ENCODE measurements at regions not wholly inside any gene's neighbourhood (a gene's known extent, or its start where the extent isn't known, plus 50 kb on each side); places are given as distances from the start of the nearest gene placed in this dataset.
"Not testable (repeated sequence)": the region's sequence is repeated elsewhere in the genome, so short reads cannot be mapped to it uniquely, and the experiment has no call there.

DNA sequence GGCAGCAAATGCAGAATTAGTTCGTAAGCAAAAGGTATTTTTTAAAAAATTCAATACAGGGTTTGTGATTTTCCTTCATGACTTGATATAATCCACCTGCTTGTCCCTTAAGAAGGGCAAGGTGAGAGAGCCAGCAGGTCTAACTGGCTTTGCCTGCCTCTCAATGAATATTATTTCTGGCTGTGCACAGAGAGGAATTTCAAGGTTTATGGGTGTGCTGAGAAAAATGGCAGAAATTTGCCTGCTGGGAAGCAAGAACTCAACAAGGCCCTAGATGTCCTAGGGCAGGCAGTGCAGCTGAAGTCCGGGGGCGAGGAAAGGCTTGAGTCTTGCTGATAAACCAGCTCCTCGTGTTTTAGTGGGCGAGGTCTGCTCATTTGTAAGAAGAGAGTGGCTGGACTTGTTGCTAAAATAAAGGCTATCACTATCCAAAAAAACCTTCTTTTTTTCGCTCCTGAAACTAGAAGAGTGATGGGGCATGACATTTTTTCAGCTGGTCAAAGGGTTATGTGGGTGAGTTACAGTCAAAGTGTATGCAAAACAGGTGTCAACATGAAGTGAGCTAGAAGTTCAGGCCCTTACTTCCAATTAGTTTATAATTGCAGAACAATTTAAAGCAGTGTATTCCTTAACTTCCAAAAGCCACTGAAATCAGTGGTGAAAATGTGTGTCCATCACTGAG is 385.8 kb upstream of the KLF6 start:
- H3K9me3 ChIP-seq (ENCODE audit: control insufficient read depth, low read length), result no peaks in the 10 kb centered on the region

GRCh38 chr10:4170181-4170580 is 385.2 kb upstream of the KLF6 start:
- Histone ChIP-seq H3K27me3 (ENCODE audit: control insufficient read depth, insufficient read depth) (no peaks in the 10 kb centered on the region), H3K27ac (ENCODE audit: low read length) (no peak overlapping the region), H3K4me3 (ENCODE audit: low read length) (no peak overlapping the region), H3K9me3 (ENCODE audit: control insufficient read depth, low read length) (no peaks in the 10 kb centered on the region), H3K4me1 (ENCODE audit: control insufficient read depth, insufficient read depth, low read length) (no peaks in the 10 kb centered on the region)
- intact Hi-C loops (cut with DNase I), result no loop called here
- WGBS, result 98% methylated on average over 2 of the region's 2 CpGs
- no peak for DNase-seq
- ATAC-seq, result no peak

More for the DNA sequence above, 385.8 kb upstream of the KLF6 start:
- 87% methylated on average over 6 of the region's 6 CpGs for WGBS
- DNase-seq, result no peak
- no peaks in the 10 kb centered on the region for H3K27me3 ChIP-seq (ENCODE audit: control insufficient read depth, insufficient read depth)
- ATAC-seq, result no peak
- no peak overlapping the region for H3K27ac ChIP-seq (ENCODE audit: low read length)
- intact Hi-C loops (cut with DNase I), result no loop called here
- H3K4me3 ChIP-seq (ENCODE audit: low read length), result no peak overlapping the region
- no peaks in the 10 kb centered on the region for H3K4me1 ChIP-seq (ENCODE audit: control insufficient read depth, insufficient read depth, low read length)

DNA sequence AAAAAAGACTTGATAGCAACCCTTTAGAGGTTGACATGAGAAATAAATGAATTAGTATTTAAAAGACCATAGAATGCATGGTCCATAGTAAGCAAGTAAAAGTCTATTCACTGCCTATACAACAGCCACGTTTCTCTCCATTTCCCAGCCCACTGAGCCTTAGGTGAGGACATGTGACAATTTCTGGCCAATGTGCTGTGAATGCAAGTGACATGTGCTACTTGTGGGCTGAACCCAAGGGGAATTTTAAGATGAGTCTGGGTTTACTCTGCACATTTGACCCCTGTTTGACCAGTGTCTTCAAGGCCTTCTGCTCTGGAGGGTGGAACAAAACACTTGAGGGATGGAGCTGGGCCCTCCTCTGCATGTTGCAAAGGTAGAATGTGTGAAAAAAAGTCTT is 384.4 kb upstream of the KLF6 start:
- no peaks in the 10 kb centered on the region for H3K4me1 ChIP-seq (ENCODE audit: control insufficient read depth, insufficient read depth, low read length)
- intact Hi-C loops (cut with DNase I), result no loop called here
- no peak for DNase-seq
- no peak overlapping the region for H3K4me3 ChIP-seq (ENCODE audit: low read length)
- H3K27me3 ChIP-seq (ENCODE audit: control insufficient read depth, insufficient read depth), result no peaks in the 10 kb centered on the region
- H3K27ac ChIP-seq (ENCODE audit: low read length), result no peak overlapping the region
- H3K9me3 ChIP-seq (ENCODE audit: control insufficient read depth, low read length), result no peaks in the 10 kb centered on the region
- 98% methylated on average over 1 of the region's 1 CpG for WGBS
- ATAC-seq, result no peak

GRCh38 chr10:4167216-4167615 is 382.2 kb upstream of the KLF6 start:
- no peak overlapping the region for H3K4me3 ChIP-seq (ENCODE audit: low read length)
- H3K27me3 ChIP-seq (ENCODE audit: control insufficient read depth, insufficient read depth), result no peaks in the 10 kb centered on the region
- intact Hi-C loops (cut with DNase I), result no loop called here
- WGBS, result 89% methylated on average over 8 of the region's 8 CpGs
- no peak overlapping the region for H3K27ac ChIP-seq (ENCODE audit: low read length)
- no peaks in the 10 kb centered on the region for H3K4me1 ChIP-seq (ENCODE audit: control insufficient read depth, insufficient read depth, low read length)
- no peak for ATAC-seq
- no peaks in the 10 kb centered on the region for H3K9me3 ChIP-seq (ENCODE audit: control insufficient read depth, low read length)
- peak in 1 of 3 donors; percentile 43 for DNase-seq

- H3K4me3 ChIP-seq (ENCODE audit: low read length), result no peak overlapping the region
- H3K4me1 ChIP-seq (ENCODE audit: control insufficient read depth, insufficient read depth, low read length), result no peaks in the 10 kb centered on the region
- H3K27me3 ChIP-seq (ENCODE audit: control insufficient read depth, insufficient read depth), result no peaks in the 10 kb centered on the region
- intact Hi-C loops (cut with DNase I), result no loop called here
- no peak for ATAC-seq
- no peak for DNase-seq
- 86% methylated on average over 7 of the region's 7 CpGs for WGBS
- H3K27ac ChIP-seq (ENCODE audit: low read length), result no peak overlapping the region
- H3K9me3 ChIP-seq (ENCODE audit: control insufficient read depth, low read length), result no peaks in the 10 kb centered on the region
Observed at GRCh38 chr10:4162571-4163286, 377.7 kb upstream of the KLF6 start.

GRCh38 chr10:4159173-4159572 is 374.2 kb upstream of the KLF6 start:
- intact Hi-C loops (cut with DNase I), result no loop called here
- no peak overlapping the region for H3K4me3 ChIP-seq (ENCODE audit: low read length)
- WGBS, result 96% methylated on average over 6 of the region's 6 CpGs

GRCh38 chr10:4154191-4154715 is 369.2 kb upstream of the KLF6 start:
- Histone ChIP-seq H3K4me3 (ENCODE audit: low read length) (no peak overlapping the region), H3K4me1 (ENCODE audit: control insufficient read depth, insufficient read depth, low read length) (peaks cover 1% of the 10 kb centered on the region), H3K27ac (ENCODE audit: low read length) (no peak overlapping the region), H3K9me3 (ENCODE audit: control insufficient read depth, low read length) (no peaks in the 10 kb centered on the region), H3K27me3 (ENCODE audit: control insufficient read depth, insufficient read depth) (no peaks in the 10 kb centered on the region)
- intact Hi-C loops (cut with DNase I), result no loop called here
- ATAC-seq (no peak), DNase-seq (no peak)
- 70% methylated on average over 4 of the region's 4 CpGs for WGBS

More at GRCh38 chr10:4159173-4159572, 374.2 kb upstream of the KLF6 start:
- Histone ChIP-seq H3K27me3 (ENCODE audit: control insufficient read depth, insufficient read depth) (no peaks in the 10 kb centered on the region), H3K4me1 (ENCODE audit: control insufficient read depth, insufficient read depth, low read length) (peaks cover 1% of the 10 kb centered on the region), H3K27ac (ENCODE audit: low read length) (no peak overlapping the region), H3K9me3 (ENCODE audit: control insufficient read depth, low read length) (no peaks in the 10 kb centered on the region)
- ATAC-seq (no peak), DNase-seq (no peak)

DNA sequence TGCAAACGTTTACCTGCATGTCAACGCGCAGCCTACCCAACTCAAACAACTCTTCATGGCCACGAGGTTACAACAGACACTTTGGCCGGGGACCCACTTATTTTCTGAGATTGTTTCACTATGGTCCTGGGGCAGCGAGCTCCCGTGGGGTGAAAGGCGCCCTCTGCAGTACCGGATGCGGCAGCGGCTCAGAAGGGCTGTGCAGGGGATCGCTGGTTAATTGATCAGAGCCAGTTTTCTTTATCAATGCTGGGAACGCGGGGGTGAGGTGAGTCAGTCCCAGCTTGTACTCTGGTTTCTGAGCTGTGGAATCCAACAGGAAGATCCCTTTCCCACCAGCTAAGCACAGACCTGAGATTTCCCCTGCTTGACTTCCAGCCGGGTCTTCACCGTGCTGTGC is 366.5 kb upstream of the KLF6 start:
- WGBS, result 77% methylated on average over 16 of the region's 16 CpGs
- Histone ChIP-seq H3K9me3 (ENCODE audit: control insufficient read depth, low read length) (no peaks in the 10 kb centered on the region), H3K4me1 (ENCODE audit: control insufficient read depth, insufficient read depth, low read length) (peaks cover 1% of the 10 kb centered on the region), H3K27me3 (ENCODE audit: control insufficient read depth, insufficient read depth) (no peaks in the 10 kb centered on the region), H3K4me3 (ENCODE audit: low read length) (no peak overlapping the region), H3K27ac (ENCODE audit: low read length) (no peak overlapping the region)
- ATAC-seq, result no peak
- intact Hi-C loops (cut with DNase I), result no loop called here
- peak in 1 of 3 donors; percentile 50 for DNase-seq

GRCh38 chr10:4150676-4151075 is 365.7 kb upstream of the KLF6 start:
- WGBS, result 93% methylated on average over 4 of the region's 4 CpGs
- intact Hi-C loops (cut with DNase I), result no loop called here
- ATAC-seq, result no peak

GRCh38 chr10:4149460-4149859 is 364.5 kb upstream of the KLF6 start:
- WGBS, result 91% methylated on average over 14 of the region's 14 CpGs
- ATAC-seq; DNase-seq; H3K27ac ChIP-seq (ENCODE audit: low read length); H3K4me3 ChIP-seq (ENCODE audit: low read length); H3K27me3 ChIP-seq (ENCODE audit: control insufficient read depth, insufficient read depth); H3K9me3 ChIP-seq (ENCODE audit: control insufficient read depth, low read length); H3K4me1 ChIP-seq (ENCODE audit: control insufficient read depth, insufficient read depth, low read length); intact Hi-C loops (cut with DNase I): not testable (repeated sequence)

More at GRCh38 chr10:4150676-4151075, 365.7 kb upstream of the KLF6 start:
- no peak overlapping the region for H3K27ac ChIP-seq (ENCODE audit: low read length)
- no peaks in the 10 kb centered on the region for H3K27me3 ChIP-seq (ENCODE audit: control insufficient read depth, insufficient read depth)
- H3K9me3 ChIP-seq (ENCODE audit: control insufficient read depth, low read length), result no peaks in the 10 kb centered on the region
- peaks cover 1% of the 10 kb centered on the region for H3K4me1 ChIP-seq (ENCODE audit: control insufficient read depth, insufficient read depth, low read length)
- no peak overlapping the region for H3K4me3 ChIP-seq (ENCODE audit: low read length)
- no peak for DNase-seq

DNA sequence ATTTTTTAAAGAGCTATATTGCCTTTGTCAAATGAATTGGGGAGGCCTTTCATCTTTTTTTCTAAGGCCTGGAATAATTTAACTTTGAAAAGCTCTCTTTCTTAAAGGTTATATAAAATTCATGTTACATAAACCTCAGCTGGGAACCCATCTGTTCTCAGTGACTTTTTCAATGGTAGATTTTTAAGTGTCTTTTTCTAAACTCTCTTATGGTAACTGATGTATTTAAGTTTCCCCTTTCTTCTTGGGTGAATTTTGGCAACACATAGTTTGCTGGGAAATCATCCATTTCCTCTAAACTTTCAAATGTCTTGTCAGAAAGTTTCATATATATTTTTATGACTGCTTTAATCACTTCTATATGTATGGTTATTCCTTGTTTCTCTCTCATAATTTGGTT is 362.2 kb upstream of the KLF6 start:
- DNase-seq (no peak), ATAC-seq (no peak)
- intact Hi-C loops (cut with DNase I), result no loop called here
- no peaks in the 10 kb centered on the region for H3K4me1 ChIP-seq (ENCODE audit: control insufficient read depth, insufficient read depth, low read length)
- H3K9me3 ChIP-seq (ENCODE audit: control insufficient read depth, low read length), result no peaks in the 10 kb centered on the region
- H3K4me3 ChIP-seq (ENCODE audit: low read length), result no peak overlapping the region
- no peaks in the 10 kb centered on the region for H3K27me3 ChIP-seq (ENCODE audit: control insufficient read depth, insufficient read depth)
- no peak overlapping the region for H3K27ac ChIP-seq (ENCODE audit: low read length)
